Naive thymus-derived CD8-positive, alpha-beta T cell (primary cell): ENCODE measurements at regions not wholly inside any gene's neighbourhood (a gene's known extent, or its start where the extent isn't known, plus 50 kb on each side); places are given as distances from the start of the nearest gene placed in this dataset.

Source experiments
- ATAC-seq, 2 donors: fragments of 150-1000 bp; cut with Tn5 transposase in 1 of 2; sonication (Bioruptor Pico), chemical (Tn5 transposase) in 1 of 2; 1 replicate in 1 of 2; 2 replicates in 1 of 2; pipeline ENCODE4 v1.10.0; 2021; ENCODE audit warnings: mild to moderate bottlenecking in 2 of 2, moderate library complexity in 2 of 2
- POLR2A ChIA-PET: fragments of 350-600 bp; sonication (Branson Sonifier 250); formaldehyde crosslinking; loops from one replicate; lab custom pipeline; 2021; ENCODE audit warnings: antibody characterized with exemption; lab: Charles Lee
- DNase-seq, 10 donors: peaks; one replicate each; pipeline versions ENCODE4 v3.0.0 to v3.0.0-alpha.2; 2020 to 2022
- H3K27ac Mint-ChIP-seq, 10 donors: one replicate each; pipeline ENCODE4 v1.8.0; 2020 to 2022; ENCODE audit warnings: mild to moderate bottlenecking in 10 of 10, mixed read lengths in 10 of 10, moderate library complexity in 4 of 10, inconsistent platforms in 1 of 10
- H3K27me3 Mint-ChIP-seq, 5 donors: one replicate each; pipeline ENCODE4 v1.8.0; 2021 to 2022; ENCODE audit warnings: mixed read lengths in 5 of 5
- H3K36me3 Mint-ChIP-seq, 3 donors: one replicate each; pipeline ENCODE4 v1.8.0; 2020 to 2022; ENCODE audit warnings: mixed read lengths in 3 of 3, mild to moderate bottlenecking in 2 of 3, inconsistent platforms in 1 of 3
- H3K4me1 Mint-ChIP-seq, 4 donors: one replicate each; pipeline ENCODE4 v1.8.0; 2021 to 2022; ENCODE audit warnings: mixed read lengths in 4 of 4
- H3K4me3 Mint-ChIP-seq, 10 donors: one replicate each; pipeline ENCODE4 v1.8.0; 2020 to 2022; ENCODE audit warnings: mild to moderate bottlenecking in 10 of 10, mixed read lengths in 10 of 10, moderate library complexity in 6 of 10, inconsistent platforms in 1 of 10
- H3K9me3 Mint-ChIP-seq, 9 donors: one replicate each; pipeline ENCODE4 v1.8.0; 2020 to 2022; ENCODE audit warnings: mixed read lengths in 9 of 9, mild to moderate bottlenecking in 3 of 9, inconsistent platforms in 1 of 9, moderate library complexity in 1 of 9

DNA sequence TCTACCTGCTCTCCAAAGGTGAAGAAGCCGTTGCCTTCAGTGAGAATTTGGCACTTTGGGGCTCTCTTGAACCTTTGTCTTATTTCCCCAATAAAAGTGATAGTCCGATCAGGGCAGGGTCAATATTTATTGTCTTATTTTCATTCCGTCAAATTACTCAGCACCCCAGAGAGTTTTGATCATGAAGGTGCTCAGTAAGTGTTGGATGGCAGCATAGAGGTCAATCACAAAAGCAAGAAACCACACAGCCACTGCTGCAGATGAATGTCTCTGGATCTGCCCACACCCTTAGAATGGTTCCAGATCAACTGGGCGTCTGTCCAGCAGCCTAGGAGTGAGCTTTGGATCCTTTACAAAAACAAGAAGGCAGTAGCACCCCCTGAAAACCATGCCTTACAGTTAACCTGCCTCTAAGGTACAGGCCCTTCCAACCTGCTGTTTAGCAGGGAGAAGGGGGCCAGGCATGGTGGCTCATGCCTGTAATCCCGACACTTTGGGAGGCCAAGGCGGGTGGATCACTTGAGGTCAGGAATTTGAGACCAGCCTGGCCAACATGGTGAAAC, 97.3 kb downstream of the PSMG1 start:
- no peak for ATAC-seq
- no peaks in the 10 kb centered on the region for H3K4me1 Mint-ChIP-seq
- no peaks in the 10 kb centered on the region for H3K9me3 Mint-ChIP-seq
- H3K27ac Mint-ChIP-seq: no peak overlapping the region
- no peak for DNase-seq
- POLR2A ChIA-PET: no interaction called here
- H3K4me3 Mint-ChIP-seq: no peak overlapping the region
- peaks cover 0 to 5% (median 2%) of the 10 kb centered on the region in 5 donors for H3K27me3 Mint-ChIP-seq
- no peaks in the 10 kb centered on the region for H3K36me3 Mint-ChIP-seq

DNA sequence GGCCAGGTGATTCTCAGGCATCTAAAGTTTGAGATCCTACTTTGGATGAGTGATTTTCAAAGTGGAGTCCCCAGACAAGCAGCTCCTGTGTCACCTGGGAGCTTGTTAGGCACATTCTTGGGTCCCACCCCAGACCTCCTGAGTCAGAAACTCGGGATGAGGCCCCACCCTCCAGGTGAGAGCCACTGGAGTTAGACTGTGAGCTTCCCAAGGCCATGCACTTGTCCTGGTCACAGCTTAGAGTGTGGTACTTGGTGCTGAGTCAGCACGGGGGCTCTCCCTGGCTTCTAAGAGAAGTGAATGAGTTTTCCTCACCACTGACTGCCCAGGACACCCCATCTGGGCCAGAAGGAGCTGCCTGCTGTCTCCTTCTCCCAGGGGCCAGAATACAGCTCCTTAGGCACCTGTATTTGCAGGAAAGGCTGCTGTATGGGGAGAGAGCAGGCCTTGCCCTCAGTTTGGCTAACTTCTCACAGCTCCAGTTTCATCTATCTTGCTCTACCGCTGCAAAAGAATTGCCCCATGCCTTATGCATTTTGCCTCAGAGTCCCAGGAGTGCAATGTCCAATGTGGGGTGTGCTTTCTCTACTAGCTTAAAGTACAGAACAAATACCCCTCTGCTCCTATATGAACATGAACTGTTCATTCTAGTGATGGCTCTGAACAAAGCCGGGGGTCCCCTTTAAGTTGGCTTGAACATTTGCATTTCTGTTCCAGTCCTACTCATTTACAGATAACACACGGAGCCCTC, 98.1 kb downstream of the PSMG1 start:
- no peaks in the 10 kb centered on the region for H3K36me3 Mint-ChIP-seq
- no peak overlapping the region for H3K4me3 Mint-ChIP-seq
- POLR2A ChIA-PET: no interaction called here
- H3K27me3 Mint-ChIP-seq: peaks cover 0 to 5% (median 2%) of the 10 kb centered on the region in 5 donors
- no peaks in the 10 kb centered on the region for H3K9me3 Mint-ChIP-seq
- ATAC-seq (no peak), DNase-seq (no peak)
- H3K27ac Mint-ChIP-seq: no peak overlapping the region
- H3K4me1 Mint-ChIP-seq: no peaks in the 10 kb centered on the region

DNA sequence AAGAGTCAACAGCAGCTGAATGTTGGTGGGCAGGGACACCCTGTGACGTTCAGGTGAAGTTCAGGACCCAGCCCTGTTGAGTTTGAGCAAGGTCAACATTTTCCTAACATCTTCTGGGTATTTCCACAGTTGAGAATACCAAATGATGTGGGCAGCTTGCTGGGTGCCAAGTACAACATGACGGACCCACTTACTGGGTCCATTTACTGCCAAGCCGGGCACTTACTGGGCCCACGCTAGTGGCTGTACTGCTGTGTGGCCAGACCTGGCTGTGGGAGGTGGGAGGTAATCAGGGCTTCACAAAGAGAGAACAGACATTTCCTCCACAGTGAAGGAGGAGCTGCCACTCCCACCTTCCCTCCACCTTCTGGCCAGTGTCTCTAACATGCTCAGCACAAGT, 99.2 kb downstream of the PSMG1 start:
- Mint-ChIP-seq H3K27ac (no peak overlapping the region), H3K4me1 (peaks cover 0 to 3% (median 0%) of the 10 kb centered on the region in 4 donors), H3K9me3 (no peaks in the 10 kb centered on the region), H3K27me3 (peaks cover 0 to 7% (median 2%) of the 10 kb centered on the region in 5 donors), H3K36me3 (no peaks in the 10 kb centered on the region), H3K4me3 (no peak overlapping the region)
- POLR2A ChIA-PET: no interaction called here
- ATAC-seq (no peak), DNase-seq (no peak)

DNA sequence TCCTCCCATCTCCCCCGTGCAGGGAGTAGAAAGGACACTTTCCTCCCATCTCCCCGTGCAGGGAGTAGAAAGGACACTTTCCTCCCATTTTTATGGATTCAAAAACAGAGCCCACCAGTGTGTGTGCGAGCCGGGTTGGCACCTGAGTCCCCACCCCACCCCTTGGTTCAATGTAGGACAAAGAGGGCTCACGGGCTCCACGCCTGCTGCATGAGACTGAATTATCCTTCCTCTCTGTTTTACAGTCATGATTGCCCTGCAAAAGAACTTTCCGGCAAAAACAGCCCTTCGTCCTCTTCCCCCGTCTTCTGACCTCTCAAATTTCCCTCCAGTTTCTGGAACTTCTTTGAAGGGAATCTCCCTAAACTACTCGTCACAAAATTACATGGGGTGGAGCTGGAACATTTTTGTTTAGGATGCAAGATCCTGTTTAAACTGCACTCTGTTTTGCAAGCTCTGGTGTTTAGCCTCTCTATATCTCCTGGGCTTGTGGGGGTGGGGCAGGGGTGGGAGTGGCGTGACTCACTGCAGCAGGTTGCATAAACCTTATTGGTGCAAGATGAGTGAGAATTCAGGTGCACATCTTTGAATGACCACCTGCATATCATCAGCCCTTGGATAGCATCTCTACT, 99.8 kb downstream of the PSMG1 start:
- peaks cover 0 to 5% (median 0%) of the 10 kb centered on the region in 4 donors for H3K4me1 Mint-ChIP-seq
- DNase-seq (no peak), ATAC-seq (no peak)
- H3K27me3 Mint-ChIP-seq: peaks cover 0 to 10% (median 2%) of the 10 kb centered on the region in 5 donors
- H3K36me3 Mint-ChIP-seq: no peaks in the 10 kb centered on the region
- no peaks in the 10 kb centered on the region for H3K9me3 Mint-ChIP-seq
- no peak overlapping the region for H3K4me3 Mint-ChIP-seq
- POLR2A ChIA-PET: no interaction called here
- H3K27ac Mint-ChIP-seq: no peak overlapping the region

DNA sequence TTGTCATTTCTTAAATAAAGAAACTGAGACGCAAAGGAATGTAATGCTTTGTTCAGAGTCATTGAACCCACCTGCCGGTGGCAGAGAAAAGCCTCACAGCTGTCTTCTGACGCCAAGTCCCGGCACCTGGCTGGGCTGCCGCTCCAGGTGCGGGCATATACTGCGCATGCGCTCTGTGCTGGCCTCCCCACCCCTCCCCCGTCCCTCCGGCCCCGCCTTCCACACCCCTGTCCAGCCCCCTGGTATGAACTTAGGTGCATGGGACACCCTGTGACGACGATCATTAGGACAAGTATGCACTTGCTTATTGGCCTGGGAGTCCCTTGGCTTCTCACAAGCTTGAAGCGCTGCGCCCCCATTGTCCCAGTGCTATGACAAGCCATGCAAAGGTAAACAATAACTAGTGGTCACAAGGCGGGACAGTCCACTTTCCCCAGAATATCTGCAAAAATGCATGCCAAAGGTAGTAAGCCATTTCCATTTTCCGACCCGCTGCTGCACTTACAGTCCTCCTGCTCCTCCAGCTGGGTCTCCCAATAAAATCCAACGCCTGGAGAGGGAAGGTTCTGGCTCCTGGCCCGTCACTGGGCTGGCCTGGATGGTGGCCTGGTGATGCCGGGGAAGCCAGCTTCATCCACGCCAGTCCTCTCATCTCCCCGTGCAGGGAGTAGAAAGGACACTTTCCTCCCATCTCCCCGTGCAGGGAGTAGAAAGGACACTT, 100.4 kb downstream of the PSMG1 start:
- Mint-ChIP-seq H3K27me3 (peaks cover 0 to 10% (median 3%) of the 10 kb centered on the region in 5 donors), H3K27ac (no peak overlapping the region), H3K4me1 (peaks cover 0 to 7% (median 0%) of the 10 kb centered on the region in 4 donors), H3K4me3 (no peak overlapping the region), H3K36me3 (no peaks in the 10 kb centered on the region), H3K9me3 (no peaks in the 10 kb centered on the region)
- DNase-seq (no peak), ATAC-seq (no peak)
- POLR2A ChIA-PET: no interaction called here

DNA sequence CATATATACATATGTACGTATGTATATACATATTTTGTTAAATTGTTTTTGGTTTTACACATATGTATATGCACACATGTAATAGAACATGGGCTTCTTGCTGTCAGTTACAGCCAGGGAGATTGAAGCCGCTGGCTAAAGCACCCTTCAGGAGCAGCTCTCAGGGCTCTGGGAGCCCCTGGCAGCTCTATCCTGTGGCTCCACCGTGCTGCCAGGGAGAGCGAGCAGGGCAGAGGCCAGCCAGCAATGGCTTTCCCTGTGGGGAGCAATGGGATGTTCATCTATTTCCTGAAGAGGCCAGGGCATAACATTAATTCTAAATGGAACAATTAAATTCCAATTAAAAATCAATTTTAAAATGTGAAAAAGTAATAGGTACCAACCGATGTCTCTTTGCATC, 102.9 kb downstream of the PSMG1 start:
- Mint-ChIP-seq H3K36me3 (peaks cover 0 to 3% (median 0%) of the 10 kb centered on the region in 3 donors), H3K27me3 (peaks cover 0 to 9% (median 4%) of the 10 kb centered on the region in 5 donors), H3K27ac (no peak overlapping the region), H3K4me3 (no peak overlapping the region), H3K4me1 (peaks cover 0 to 7% (median 0%) of the 10 kb centered on the region in 4 donors), H3K9me3 (peaks cover 0 to 13% (median 0%) of the 10 kb centered on the region in 9 donors)
- DNase-seq (no peak), ATAC-seq (no peak)
- POLR2A ChIA-PET: no interaction called here

DNA sequence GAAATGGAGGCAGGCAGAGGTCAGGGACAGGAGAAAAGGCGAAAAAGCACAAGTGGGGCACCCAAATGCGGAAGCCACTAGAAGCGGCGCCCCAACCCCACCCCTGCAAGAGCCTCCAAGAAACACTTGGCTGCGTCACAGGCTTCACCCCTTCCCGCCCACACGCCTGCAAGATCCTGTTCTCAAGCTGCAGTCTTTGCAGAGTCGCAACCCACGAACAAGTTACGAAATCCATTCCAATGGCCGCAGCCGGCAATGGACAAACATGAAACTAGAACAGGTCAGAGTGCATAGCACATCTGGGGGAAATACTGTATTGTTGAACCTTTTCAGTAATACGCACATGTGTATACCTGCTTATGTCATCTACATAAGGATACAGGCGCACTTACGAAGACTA, 103.6 kb downstream of the PSMG1 start:
- H3K27ac Mint-ChIP-seq: no peak overlapping the region
- ATAC-seq (no peak), DNase-seq (no peak)
- H3K27me3 Mint-ChIP-seq: peaks cover 0 to 14% (median 4%) of the 10 kb centered on the region in 5 donors
- H3K36me3 Mint-ChIP-seq: peaks cover 0 to 11% (median 0%) of the 10 kb centered on the region in 3 donors
- H3K4me1 Mint-ChIP-seq: peaks cover 0 to 7% (median 0%) of the 10 kb centered on the region in 4 donors
- H3K9me3 Mint-ChIP-seq: peaks cover 0 to 21% (median 4%) of the 10 kb centered on the region in 9 donors
- no peak overlapping the region for H3K4me3 Mint-ChIP-seq
- POLR2A ChIA-PET: no interaction called here

DNA sequence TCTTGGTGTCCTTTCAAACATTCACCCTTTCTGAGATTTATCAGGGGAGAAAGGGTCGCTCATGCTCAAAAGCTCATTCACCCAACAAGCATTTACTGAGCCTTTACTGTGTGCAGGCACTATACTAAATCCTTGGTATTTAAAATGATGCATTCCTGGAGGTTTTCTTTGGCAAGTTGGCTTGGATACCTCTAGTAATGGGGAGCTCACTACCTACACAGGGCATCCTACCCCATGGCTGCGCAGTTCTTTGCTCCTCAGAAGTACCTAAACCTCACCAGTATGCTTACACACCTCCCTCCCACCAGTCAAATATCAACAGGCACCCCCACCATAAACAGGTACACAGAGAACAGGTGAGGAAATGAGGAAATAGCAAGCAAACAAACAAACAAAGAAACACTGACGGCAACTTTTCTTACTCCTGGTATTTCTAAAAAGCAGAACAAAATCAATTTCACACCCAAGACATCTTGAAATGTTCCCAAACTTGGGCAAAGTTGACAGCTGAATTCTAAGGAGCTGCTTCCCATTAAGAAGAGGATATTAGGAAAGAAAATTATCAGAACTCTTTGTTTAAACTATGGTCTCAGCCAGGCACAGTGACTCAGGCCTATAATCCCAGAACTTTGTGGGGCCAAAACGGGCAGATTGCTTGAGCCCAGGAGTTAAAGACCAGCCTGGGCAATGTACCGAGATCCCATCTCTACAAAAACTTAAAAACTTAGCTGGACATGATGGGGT, 104.8 kb downstream of the PSMG1 start:
- H3K9me3 Mint-ChIP-seq: peaks cover 0 to 25% (median 10%) of the 10 kb centered on the region in 9 donors
- ATAC-seq (no peak), DNase-seq (no peak)
- no peak overlapping the region for H3K4me3 Mint-ChIP-seq
- POLR2A ChIA-PET: no interaction called here
- peaks cover 0 to 17% (median 4%) of the 10 kb centered on the region in 5 donors for H3K27me3 Mint-ChIP-seq
- peaks cover 0 to 15% (median 0%) of the 10 kb centered on the region in 3 donors for H3K36me3 Mint-ChIP-seq
- no peak overlapping the region for H3K27ac Mint-ChIP-seq
- H3K4me1 Mint-ChIP-seq: peaks cover 0 to 7% (median 0%) of the 10 kb centered on the region in 4 donors

DNA sequence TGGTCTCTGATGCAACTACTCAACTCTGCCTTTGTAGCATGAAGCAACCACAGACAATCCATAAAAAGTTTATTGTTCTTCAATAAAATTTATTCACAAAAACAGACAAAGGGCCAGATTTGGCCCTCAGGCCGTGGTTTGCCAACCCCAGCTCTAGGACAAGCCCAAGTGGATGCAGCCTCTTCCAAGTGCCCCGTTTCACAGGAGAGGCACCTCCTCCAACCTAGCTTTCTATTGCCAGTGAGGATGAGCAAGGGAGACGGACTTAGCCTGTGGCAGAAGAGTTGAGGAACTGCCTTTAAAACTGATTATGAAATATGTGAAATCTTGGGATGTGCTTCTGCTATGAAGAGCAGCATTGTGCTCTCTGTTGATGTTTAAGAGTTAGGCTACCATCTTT, 105.4 kb downstream of the PSMG1 start:
- ATAC-seq: no peak
- peaks cover 0 to 7% (median 0%) of the 10 kb centered on the region in 4 donors for H3K4me1 Mint-ChIP-seq
- DNase-seq: no peak
- H3K36me3 Mint-ChIP-seq: peaks cover 0 to 15% (median 0%) of the 10 kb centered on the region in 3 donors
- H3K27me3 Mint-ChIP-seq: peaks cover 0 to 17% (median 4%) of the 10 kb centered on the region in 5 donors
- POLR2A ChIA-PET: no interaction called here
- no peak overlapping the region for H3K27ac Mint-ChIP-seq
- peaks cover 0 to 25% (median 10%) of the 10 kb centered on the region in 9 donors for H3K9me3 Mint-ChIP-seq
- H3K4me3 Mint-ChIP-seq: no peak overlapping the region

DNA sequence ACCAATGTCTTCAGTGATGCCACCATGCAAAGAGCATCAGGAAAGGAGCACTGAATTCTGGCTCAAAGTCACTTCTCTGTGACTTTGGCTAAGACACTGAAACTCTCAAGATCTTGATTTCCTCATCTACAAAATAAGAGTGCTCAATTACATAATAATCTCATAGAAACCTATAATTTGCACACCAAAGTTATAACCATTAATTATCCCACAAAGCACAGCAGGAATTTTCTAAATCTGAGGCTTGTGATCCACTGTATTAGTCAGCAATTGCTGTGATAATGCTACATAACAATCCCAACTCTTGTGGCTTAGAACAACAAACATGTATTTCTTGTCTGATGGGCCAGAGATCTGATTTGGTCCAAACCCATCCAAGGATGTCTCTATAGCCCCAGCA, 108.7 kb downstream of the PSMG1 start:
- Mint-ChIP-seq H3K27ac (no peak overlapping the region), H3K4me3 (no peak overlapping the region), H3K36me3 (peaks cover 0 to 15% (median 0%) of the 10 kb centered on the region in 3 donors), H3K4me1 (peaks cover 0 to 7% (median 0%) of the 10 kb centered on the region in 4 donors), H3K27me3 (peaks cover 0 to 21% (median 2%) of the 10 kb centered on the region in 5 donors), H3K9me3 (peaks cover 0 to 25% (median 10%) of the 10 kb centered on the region in 9 donors)
- DNase-seq (no peak), ATAC-seq (no peak)
- POLR2A ChIA-PET: no interaction called here

DNA sequence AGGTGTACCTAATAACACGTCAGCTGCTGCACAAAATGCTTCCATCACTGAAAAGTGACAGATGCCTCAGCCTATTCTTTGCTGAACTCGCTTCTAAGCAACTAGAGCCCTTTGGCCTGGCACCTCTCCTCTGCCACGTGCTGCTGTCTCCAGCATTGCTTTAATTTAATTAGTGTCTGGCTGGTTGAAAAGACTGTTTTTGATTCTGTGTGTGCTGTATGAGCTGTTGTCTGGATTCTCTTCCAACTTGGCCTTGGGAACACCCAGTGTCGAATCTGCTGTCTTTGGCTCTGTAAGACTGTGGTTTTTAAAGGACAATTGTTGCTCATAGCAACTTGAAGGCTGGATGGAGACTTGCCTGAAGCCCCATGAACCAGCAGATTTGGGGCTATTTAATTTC, 109.5 kb downstream of the PSMG1 start:
- no peak for ATAC-seq
- Mint-ChIP-seq H3K36me3 (peaks cover 0 to 19% (median 0%) of the 10 kb centered on the region in 3 donors), H3K27me3 (peaks cover 0 to 16% (median 2%) of the 10 kb centered on the region in 5 donors), H3K9me3 (peaks cover 0 to 31% (median 12%) of the 10 kb centered on the region in 9 donors), H3K4me1 (peaks cover 0 to 4% (median 0%) of the 10 kb centered on the region in 4 donors), H3K27ac (no peak overlapping the region), H3K4me3 (no peak overlapping the region)
- POLR2A ChIA-PET: no interaction called here
- DNase-seq: no peak

DNA sequence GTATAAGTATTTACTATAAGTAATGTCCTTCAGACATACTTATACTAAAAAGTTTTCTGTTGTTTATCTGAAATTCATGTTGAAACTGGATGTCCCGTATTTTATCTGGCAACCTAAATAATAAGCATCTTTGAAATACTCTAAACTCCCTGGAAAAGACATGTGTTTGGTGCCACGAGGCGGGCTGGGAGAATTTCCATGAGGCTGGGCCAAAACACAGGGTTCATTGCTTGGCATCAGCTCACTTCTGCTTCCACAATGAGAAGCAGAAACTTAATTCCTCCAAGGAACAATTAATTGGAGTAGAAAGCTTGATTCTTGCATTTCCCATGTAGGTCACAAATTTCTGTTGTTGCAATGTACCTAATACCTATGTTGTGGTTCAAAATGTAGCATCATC, 110.2 kb downstream of the PSMG1 start:
- H3K4me1 Mint-ChIP-seq: no peaks in the 10 kb centered on the region
- H3K4me3 Mint-ChIP-seq: no peak overlapping the region
- DNase-seq (no peak), ATAC-seq (no peak)
- H3K27ac Mint-ChIP-seq: no peak overlapping the region
- peaks cover 0 to 21% (median 0%) of the 10 kb centered on the region in 3 donors for H3K36me3 Mint-ChIP-seq
- peaks cover 0 to 36% (median 12%) of the 10 kb centered on the region in 9 donors for H3K9me3 Mint-ChIP-seq
- POLR2A ChIA-PET: no interaction called here
- H3K27me3 Mint-ChIP-seq: peaks cover 0 to 16% (median under 1%) of the 10 kb centered on the region in 5 donors
